Left lung (tissue), 4 donors: ENCODE measurements at regions not wholly inside any gene's neighbourhood (a gene's known extent, or its start where the extent isn't known, plus 50 kb on each side); places are given as distances from the start of the nearest gene placed in this dataset.

Source experiments
- ATAC-seq: fragments of 200-7000 bp; cut with Tn5 transposase; one replicate; pipeline ENCODE4 v1.9.1; 2020; ENCODE audit warnings: moderate library complexity
- DNase-seq, 4 donors: peaks; one replicate each; pipeline ENCODE4 v3.0.0-alpha.2; 2013 to 2020
- H3K27ac ChIP-seq, 2 donors: fragments of 200-600 bp; sonication (generic) in 1 of 2; one replicate each; pipeline versions ENCODE4 v1.5.0 to v1.8.0; 2020 to 2021
- H3K27me3 ChIP-seq, 2 donors: fragments of 200-600 bp; sonication (generic) in 1 of 2; one replicate each; pipeline versions ENCODE4 v1.5.0 to v1.8.0; 2020 to 2021
- H3K36me3 ChIP-seq, 2 donors: fragments of 200-600 bp; sonication (generic) in 1 of 2; one replicate each; pipeline versions ENCODE4 v1.5.0 to v1.8.0; 2020 to 2021
- H3K4me1 ChIP-seq, 2 donors: fragments of 200-600 bp; one replicate each; pipeline ENCODE4 v1.8.0; 2021
- H3K4me3 ChIP-seq, 2 donors: fragments of 200-600 bp; sonication (generic) in 1 of 2; one replicate each; pipeline versions ENCODE4 v1.5.0 to v1.8.0; 2020 to 2021; ENCODE audit warnings: mild to moderate bottlenecking in 1 of 2
- H3K9me3 ChIP-seq, 2 donors: fragments of 200-600 bp; sonication (generic) in 1 of 2; one replicate each; pipeline versions ENCODE4 v1.5.0 to v1.8.0; 2020 to 2021
- CTCF ChIP-seq, 2 donors: fragments of 200-600 bp; sonication (generic) in 1 of 2; IDR thresholded peaks; one replicate each; pipeline versions ENCODE4 v1.5.0 to v1.8.0; 2021; ENCODE audit warnings: antibody characterized with exemption in 2 of 2
- intact Hi-C, 2 donors: fragments of 100-400 bp; cut with DNase I; formaldehyde crosslinking; loops; one replicate each; pipeline versions ENCODE4 v1.11.2 to v1.14.2; 2022
- donor health status: DM: no; HTN: yes; CAD: no.
- donor health status: DM: no; HTN: no; CAD: no.

DNA sequence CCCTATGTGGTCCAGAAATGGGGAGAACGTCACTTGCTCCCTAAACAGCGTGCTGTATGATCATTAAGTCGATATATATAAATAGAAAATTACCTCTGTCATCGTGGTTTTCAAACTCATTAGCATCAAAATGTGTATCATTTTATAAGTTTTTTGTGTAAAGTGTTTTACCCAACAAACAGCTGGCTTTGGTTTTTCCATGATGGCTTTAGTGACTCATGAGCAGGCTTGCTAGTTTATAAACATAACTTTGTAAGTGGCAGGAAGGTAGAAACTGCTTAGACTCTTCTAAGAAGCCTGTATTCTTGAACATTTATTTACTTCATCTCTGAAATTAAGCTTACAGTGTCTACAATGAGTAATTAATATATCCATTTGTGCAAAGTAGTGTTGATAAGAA is 108.4 kb upstream of the DIPK2B start:
- Histone ChIP-seq H3K4me3 (no peak overlapping the region), H3K36me3 (no peaks in the 10 kb centered on the region), H3K27me3 (peaks cover 0 to 3% of the 10 kb centered on the region in 2 donors), H3K27ac (no peak overlapping the region), H3K4me1 (no peaks in the 10 kb centered on the region), H3K9me3 (no peaks in the 10 kb centered on the region)
- no peak for ATAC-seq
- intact Hi-C loops, result no loop called here
- DNase-seq, result no peak
- no peak for TF ChIP-seq CTCF (IDR thresholded peaks at IDR 0.05)

- no peak for DNase-seq
- H3K4me1 ChIP-seq, result no peaks in the 10 kb centered on the region
- no peaks in the 10 kb centered on the region for H3K27me3 ChIP-seq
- no peak for ATAC-seq
- H3K36me3 ChIP-seq, result no peaks in the 10 kb centered on the region
- H3K9me3 ChIP-seq, result no peaks in the 10 kb centered on the region
- H3K4me3 ChIP-seq, result no peak overlapping the region
- TF ChIP-seq CTCF (IDR thresholded peaks at IDR 0.05), result no peak
- intact Hi-C loops, result no loop called here
- no peak overlapping the region for H3K27ac ChIP-seq
Observed at GRCh38 chrX:45306794-45307193, 106.1 kb upstream of the DIPK2B start.

DNA sequence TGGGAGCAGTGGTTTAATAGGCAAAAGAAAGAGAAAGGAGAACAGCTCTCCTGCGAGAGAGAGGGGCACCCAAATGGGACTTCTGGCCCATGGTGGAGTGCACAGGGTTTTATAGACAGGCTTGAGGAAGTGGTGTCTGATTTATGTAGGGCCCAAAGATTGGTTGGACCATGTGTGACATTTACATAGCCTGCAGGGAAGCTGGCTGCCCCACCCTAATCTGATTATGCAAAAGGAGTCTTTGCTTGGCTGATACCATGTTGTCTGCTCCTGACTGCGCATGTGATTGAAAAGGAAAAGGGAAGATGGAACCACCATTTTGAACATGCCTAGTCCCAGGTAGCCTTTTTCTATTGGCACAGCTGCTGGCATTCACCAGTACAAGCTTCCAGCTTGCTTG is 100.0 kb upstream of the DIPK2B start:
- intact Hi-C loops, result no loop called here
- DNase-seq (no peak), ATAC-seq (no peak)
- TF ChIP-seq CTCF (IDR thresholded peaks at IDR 0.05), result no peak
- no peaks in the 10 kb centered on the region for H3K27me3 ChIP-seq
- H3K9me3 ChIP-seq, result no peaks in the 10 kb centered on the region
- H3K36me3 ChIP-seq, result no peaks in the 10 kb centered on the region
- no peak overlapping the region for H3K27ac ChIP-seq
- no peaks in the 10 kb centered on the region for H3K4me1 ChIP-seq
- H3K4me3 ChIP-seq, result no peak overlapping the region

DNA sequence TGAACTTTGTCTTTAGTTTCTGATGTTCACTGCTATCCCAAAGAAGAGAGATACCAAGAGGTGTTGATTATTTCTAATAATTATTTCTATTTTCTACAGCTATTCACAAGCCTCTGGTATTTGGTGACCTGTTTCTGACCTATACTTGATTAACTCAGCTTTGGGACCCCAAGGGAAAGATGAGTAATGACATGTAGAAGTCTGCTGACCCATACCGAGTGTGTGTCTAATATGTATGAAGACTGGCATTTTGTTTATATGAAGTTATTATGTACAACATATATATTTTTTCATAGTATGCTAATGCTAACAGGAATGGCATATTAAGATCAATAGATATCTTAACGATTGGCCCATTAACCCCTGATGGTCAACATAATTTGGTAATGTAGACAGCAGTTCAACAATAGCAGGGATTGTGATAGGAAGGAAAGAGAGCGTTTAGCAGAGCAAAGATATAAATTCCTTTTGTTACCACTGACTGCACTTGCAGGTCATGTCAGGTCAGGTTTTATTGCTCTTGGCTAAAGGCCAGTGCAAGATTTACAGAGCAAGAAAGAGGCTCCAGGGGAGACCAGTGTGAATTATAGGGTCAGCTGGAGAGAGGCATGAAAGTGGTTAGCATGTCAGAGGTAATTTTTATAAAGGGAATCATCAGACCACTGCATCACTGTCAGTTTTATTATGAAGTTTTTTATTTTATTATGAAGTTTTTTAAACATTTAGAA is 94.7 kb upstream of the DIPK2B start:
- H3K27me3 ChIP-seq, result no peaks in the 10 kb centered on the region
- H3K4me3 ChIP-seq, result no peak overlapping the region
- no peak for TF ChIP-seq CTCF (IDR thresholded peaks at IDR 0.05)
- peak in 1 of 4 donors; percentile 7 for DNase-seq
- intact Hi-C loops, result no loop called here
- H3K9me3 ChIP-seq, result no peaks in the 10 kb centered on the region
- no peak for ATAC-seq
- H3K4me1 ChIP-seq, result peaks cover 0 to 2% of the 10 kb centered on the region in 2 donors
- H3K27ac ChIP-seq, result no peak overlapping the region
- no peaks in the 10 kb centered on the region for H3K36me3 ChIP-seq

DNA sequence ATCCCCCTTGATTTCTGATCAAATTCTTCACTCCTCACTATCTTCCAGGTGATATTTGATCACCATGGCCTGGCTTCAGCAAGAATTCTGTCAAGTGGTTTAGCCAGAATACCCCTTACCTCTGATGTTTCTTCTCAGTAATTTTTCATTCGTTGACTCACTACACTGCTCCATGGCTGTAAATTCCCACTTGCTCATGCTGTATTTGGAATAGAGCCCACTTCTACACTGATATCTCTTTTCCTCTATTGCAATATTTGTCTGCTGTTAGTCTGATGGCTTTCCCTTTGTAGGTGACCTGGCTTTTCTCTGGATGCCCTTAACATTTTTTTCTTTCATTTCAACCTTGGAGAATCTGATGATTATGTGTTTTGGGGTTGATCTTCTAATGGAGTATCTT is 73.9 kb upstream of the DIPK2B start:
- TF ChIP-seq CTCF (IDR thresholded peaks at IDR 0.05), result no peak
- intact Hi-C loops, result no loop called here
- Histone ChIP-seq H3K4me1 (no peaks in the 10 kb centered on the region), H3K36me3 (no peaks in the 10 kb centered on the region), H3K4me3 (no peak overlapping the region), H3K27ac (no peak overlapping the region), H3K9me3 (no peaks in the 10 kb centered on the region), H3K27me3 (no peaks in the 10 kb centered on the region)
- DNase-seq (no peak), ATAC-seq (no peak)
